B cell (primary cell): ENCODE measurements at regions not wholly inside any gene's neighbourhood (a gene's known extent, or its start where the extent isn't known, plus 50 kb on each side); places are given as distances from the start of the nearest gene placed in this dataset.

Experiments
- ATAC-seq: fragments of 200-7000 bp; cut with Tn5 transposase; one replicate; pipeline ENCODE4 v1.10.0; 2021; ENCODE audit warnings: low read depth, mild to moderate bottlenecking, moderate number of reproducible peaks, moderate library complexity
- CTCF ChIA-PET: fragments of 350-600 bp; sonication (Branson Sonifier 250); formaldehyde crosslinking; loops from one replicate; lab custom pipeline; 2021; ENCODE audit warnings: antibody characterized with exemption, inconsistent platforms; lab: Charles Lee
- POLR2A ChIA-PET: fragments of 350-600 bp; sonication (Branson Sonifier 250); formaldehyde crosslinking; loops from one replicate; lab custom pipeline; 2021; ENCODE audit warnings: antibody characterized with exemption; lab: Charles Lee
- DNase-seq: peaks from one replicate; pipeline ENCODE4 v3.0.0; 2013
- H2AFZ ChIP-seq: 2 replicates; pipeline ENCODE4 v1.6.1; 2012; ENCODE audit warnings: mild to moderate bottlenecking, low read depth, low read length; ENCODE audit not compliant: insufficient read depth, poor library complexity, severe bottlenecking
- H3K27ac ChIP-seq, 2 donors: 1 replicate in 1 of 2; 2 replicates in 1 of 2; pipeline ENCODE4 v1.5.1; 2012 to 2013; ENCODE audit warnings: low read length in 2 of 2, mild to moderate bottlenecking in 2 of 2, moderate library complexity in 1 of 2
- H3K27me3 ChIP-seq, 4 experiments: fragments of 200-600 bp in 1 of 4; sonication (generic) in 1 of 4; replicated peaks in 1 of 4; 1 replicate in 2 of 4; 2 replicates in 2 of 4; pipeline versions ENCODE4 v1.6.1 to v1.7.0; 2013 to 2016; ENCODE audit warnings: low read length in 3 of 4, mild to moderate bottlenecking in 2 of 4, mixed read lengths in 1 of 4, moderate library complexity in 1 of 4; ENCODE audit not compliant: insufficient read depth in 4 of 4, control insufficient read depth in 3 of 4; ENCODE audit errors: control extremely low read depth in 1 of 4
- H3K36me3 ChIP-seq, 2 experiments: replicated peaks in 1 of 2; 1 replicate in 1 of 2; 2 replicates in 1 of 2; pipeline versions ENCODE4 v1.6.1 to v1.7.1; 2013; ENCODE audit warnings: low read length in 1 of 2; ENCODE audit not compliant: insufficient read depth in 2 of 2, control insufficient read depth in 1 of 2; ENCODE audit errors: control extremely low read depth in 1 of 2, extremely low read depth in 1 of 2
- H3K4me1 ChIP-seq, 2 donors: fragments of 200-600 bp in 1 of 2; sonication (generic) in 1 of 2; 1 replicate in 1 of 2; 2 replicates in 1 of 2; pipeline versions ENCODE4 v1.5.1 to v1.6.1; 2013 to 2017; ENCODE audit warnings: low read length in 2 of 2; ENCODE audit not compliant: control insufficient read depth in 2 of 2, insufficient read depth in 2 of 2
- H3K4me2 ChIP-seq: replicated peaks from 2 replicates; pipeline ENCODE3; 2012; ENCODE audit warnings: mild to moderate bottlenecking, low read depth, low read length; ENCODE audit not compliant: poor library complexity, severe bottlenecking
- H3K4me3 ChIP-seq, 5 experiments: fragments of 200-600 bp in 1 of 5; sonication (generic) in 1 of 5; 1 replicate in 3 of 5; 2 replicates in 2 of 5; pipeline versions ENCODE4 v1.5.1 to v1.7.0; 2011 to 2016; ENCODE audit warnings: low read length in 4 of 5, mild to moderate bottlenecking in 4 of 5, low read depth in 2 of 5, control low read depth in 1 of 5, moderate library complexity in 1 of 5; ENCODE audit not compliant: insufficient read depth in 1 of 5; ENCODE audit errors: control extremely low read depth in 1 of 5, extremely low read depth in 1 of 5
- H3K79me2 ChIP-seq: fragments of 200-600 bp; sonication (generic); one replicate; pipeline ENCODE4 v1.6.0; 2016; ENCODE audit warnings: low read length; ENCODE audit not compliant: control insufficient read depth, insufficient read depth
- H3K9ac ChIP-seq: fragments of 200-600 bp; sonication (generic); 2 replicates; pipeline ENCODE4 v1.6.1; 2017; ENCODE audit warnings: mild to moderate bottlenecking, low read length, moderate library complexity
- H3K9me3 ChIP-seq, 3 donors: one replicate each; pipeline versions ENCODE4 v1.6.1 to v1.7.1; 2013; ENCODE audit warnings: low read length in 2 of 3; ENCODE audit not compliant: control insufficient read depth in 2 of 3, insufficient read depth in 1 of 3; ENCODE audit errors: control extremely low read depth in 1 of 3
- H4K20me1 ChIP-seq: 2 replicates; pipeline ENCODE4 v1.6.0; 2012; ENCODE audit warnings: mild to moderate bottlenecking, low read length; ENCODE audit not compliant: insufficient read depth, control insufficient read depth, poor library complexity, severe bottlenecking
- H3K27ac Mint-ChIP-seq: one replicate; pipeline ENCODE4 v1.8.0; 2021; ENCODE audit warnings: mixed read lengths
- H3K27me3 Mint-ChIP-seq: one replicate; pipeline ENCODE4 v1.8.0; 2021; ENCODE audit warnings: mixed read lengths
- H3K4me1 Mint-ChIP-seq: one replicate; pipeline ENCODE4 v1.8.0; 2021; ENCODE audit warnings: mixed read lengths
- H3K4me3 Mint-ChIP-seq: one replicate; pipeline ENCODE4 v1.8.0; 2021; ENCODE audit warnings: mixed read lengths
- H3K9me3 Mint-ChIP-seq: one replicate; pipeline ENCODE4 v1.8.0; 2022; ENCODE audit warnings: mixed read lengths; ENCODE audit not compliant: insufficient read depth
- CTCF ChIP-seq: fragments of 200-600 bp; IDR thresholded peaks from one replicate; pipeline ENCODE4 v1.8.0; 2022; ENCODE audit warnings: antibody characterized with exemption, mild to moderate bottlenecking
- EZH2 ChIP-seq: IDR thresholded peaks from 2 replicates; pipeline ENCODE4 v1.6.1; 2012; ENCODE audit warnings: borderline replicate concordance, low read depth, mild to moderate bottlenecking, moderate library complexity, low read length; ENCODE audit not compliant: insufficient read depth, poor library complexity, severe bottlenecking
- WGBS: methylation state at CpG from one replicate; pipeline ENCODE4 v1.1.5; 2013; ENCODE audit warnings: missing lambda C conversion rate; ENCODE audit not compliant: insufficient coverage; 5-methylcytosine and 5-hydroxymethylcytosine counted together
- intact Hi-C: fragments of 100-400 bp; cut with micrococcal nuclease; formaldehyde crosslinking; loops from one replicate; pipeline ENCODE4 v1.10.0; 2022

GRCh38 chr5:40171971-40172370, 507.7 kb upstream of the PTGER4 start:
- no peak overlapping the region for H2AFZ ChIP-seq
- Mint-ChIP-seq H3K4me3 (no peak overlapping the region), H3K4me1 (no peaks in the 10 kb centered on the region), H3K27ac (no peak overlapping the region), H3K27me3 (no peaks in the 10 kb centered on the region), H3K9me3 (peaks cover 11% of the 10 kb centered on the region)
- no peaks in the 10 kb centered on the region for H3K79me2 ChIP-seq
- WGBS: no CpG with 5 or more reads among the region's 2 CpGs
- H3K4me1 ChIP-seq: no peaks in the 10 kb centered on the region
- H3K27ac ChIP-seq: no peak overlapping the region
- POLR2A ChIA-PET: no interaction called here
- H3K4me2 ChIP-seq: no peak overlapping the region
- no peaks in the 10 kb centered on the region for H3K36me3 ChIP-seq
- no peak for TF ChIP-seq EZH2
- no peak for TF ChIP-seq CTCF
- CTCF ChIA-PET: no interaction called here
- intact Hi-C loops: no loop called here
- no peaks in the 10 kb centered on the region for H4K20me1 ChIP-seq
- H3K9me3 ChIP-seq: peaks cover 4 to 5% (median 5%) of the 10 kb centered on the region in 3 donors
- H3K27me3 ChIP-seq: no peaks in the 10 kb centered on the region
- ATAC-seq (no peak), DNase-seq (no peak)
- no peak overlapping the region for H3K9ac ChIP-seq
- H3K4me3 ChIP-seq: no peak overlapping the region

GRCh38 chr5:40167283-40167682, 512.4 kb upstream of the PTGER4 start:
- Histone ChIP-seq H2AFZ (no peak overlapping the region), H3K79me2 (no peaks in the 10 kb centered on the region), H3K4me1 (no peaks in the 10 kb centered on the region), H3K27me3 (no peaks in the 10 kb centered on the region), H3K9me3 (peaks cover 0 to 5% (median 0%) of the 10 kb centered on the region in 3 donors), H3K27ac (no peak overlapping the region), H3K36me3 (no peaks in the 10 kb centered on the region), H4K20me1 (no peaks in the 10 kb centered on the region), H3K4me3 (no peak overlapping the region), H3K9ac (no peak overlapping the region), H3K4me2 (no peak overlapping the region)
- Mint-ChIP-seq H3K27ac (no peak overlapping the region), H3K9me3 (peaks cover 6% of the 10 kb centered on the region), H3K4me3 (no peak overlapping the region), H3K27me3 (no peaks in the 10 kb centered on the region), H3K4me1 (no peaks in the 10 kb centered on the region)
- 90% methylated on average over 3 of the region's 3 CpGs for WGBS
- POLR2A ChIA-PET: no interaction called here
- ATAC-seq (no peak), DNase-seq (no peak)
- TF ChIP-seq EZH2 (no peak), CTCF (no peak)
- intact Hi-C loops: no loop called here
- CTCF ChIA-PET: interaction anchor here (0.9 to 1.9 kb wide), 2 partner anchors 519 to 522 kb away, joined by 3 to 7 read pairs; no protein-coding TSS in a partner anchor
